H1 (cell line): ENCODE measurements at regions not wholly inside any gene's neighbourhood (a gene's known extent, or its start where the extent isn't known, plus 50 kb on each side); places are given as distances from the start of the nearest gene placed in this dataset.

Experiments used
- CTCF ChIA-PET: fragments of 300-600 bp; sonication (Branson Sonifier 250); formaldehyde crosslinking; loops from one replicate; lab custom pipeline; 2021; ENCODE audit not compliant: partially characterized antibody; lab: Charles Lee
- POLR2A ChIA-PET: fragments of 300-600 bp; sonication (Branson Sonifier 250); formaldehyde crosslinking; loops from one replicate; lab custom pipeline; 2021; ENCODE audit warnings: inconsistent platforms; ENCODE audit not compliant: partially characterized antibody; lab: Charles Lee
- DNase-seq, 2 experiments: peaks; one replicate each; pipeline versions ENCODE4 v3.0.0 to v3.0.0-alpha.2; 2010 to 2022; ENCODE audit warnings: low spot score in 2 of 2, low read depth in 1 of 2, mixed read lengths in 1 of 2
- FAIRE-seq: peaks from 2 replicates; lab custom pipeline; 2011; peaks lifted over from hg19 to GRCh38; lab: Jason Lieb, UNC
- H2AFZ ChIP-seq: 2 replicates; pipeline ENCODE4 v1.8.1; 2012; ENCODE audit warnings: low read length, inconsistent platforms
- H2AK5ac ChIP-seq: 2 replicates; pipeline ENCODE4 v1.6.1; 2013; ENCODE audit warnings: low read depth, low read length
- H2BK120ac ChIP-seq: replicated peaks from 2 replicates; pipeline ENCODE3; 2013; ENCODE audit warnings: low read depth, low read length, inconsistent platforms
- H2BK12ac ChIP-seq: 2 replicates; pipeline ENCODE4 v1.6.1; 2013; ENCODE audit warnings: low read depth, low read length
- H2BK15ac ChIP-seq: 2 replicates; pipeline ENCODE4 v1.6.1; 2013; ENCODE audit warnings: low read length
- H2BK20ac ChIP-seq: 2 replicates; pipeline ENCODE4 v1.6.1; 2013; ENCODE audit warnings: low read length
- H2BK5ac ChIP-seq: 2 replicates; pipeline ENCODE4 v1.6.1; 2013; ENCODE audit warnings: low read depth, low read length
- H3K14ac ChIP-seq: 2 replicates; pipeline ENCODE4 v1.6.1; 2013; ENCODE audit warnings: inconsistent platforms; ENCODE audit not compliant: insufficient read length
- H3K18ac ChIP-seq: 2 replicates; pipeline ENCODE4 v1.6.1; 2013; ENCODE audit warnings: low read length; ENCODE audit errors: extremely low read depth
- H3K23ac ChIP-seq: 2 replicates; pipeline ENCODE4 v1.6.1; 2013; ENCODE audit warnings: inconsistent platforms; ENCODE audit not compliant: insufficient read length
- H3K23me2 ChIP-seq: 2 replicates; pipeline ENCODE4 v1.6.1; 2013; ENCODE audit warnings: low read depth, low read length
- H3K27ac ChIP-seq: 2 replicates; pipeline ENCODE4 v1.6.1; 2011; ENCODE audit warnings: low read depth, low read length, inconsistent platforms
- H3K27me3 ChIP-seq, 4 experiments: replicated peaks in 1 of 4; 1 replicate in 1 of 4; 2 replicates in 3 of 4; pipeline versions ENCODE4 v1.6.1 to v1.8.1; 2011 to 2013; ENCODE audit warnings: low read length in 3 of 4, mild to moderate bottlenecking in 3 of 4, inconsistent platforms in 2 of 4, mixed read lengths in 2 of 4, moderate library complexity in 1 of 4; ENCODE audit not compliant: control insufficient read depth in 3 of 4, insufficient read depth in 3 of 4; ENCODE audit errors: extremely low read depth in 1 of 4
- H3K36me3 ChIP-seq, 4 experiments: 2 replicates each; pipeline versions ENCODE4 v1.6.1 to v1.8.1; 2011 to 2013; ENCODE audit warnings: mild to moderate bottlenecking in 4 of 4, low read length in 3 of 4, moderate library complexity in 2 of 4, control low read depth in 1 of 4, inconsistent platforms in 1 of 4; ENCODE audit not compliant: insufficient read depth in 4 of 4, control insufficient read depth in 2 of 4
- H3K4ac ChIP-seq: replicated peaks from 2 replicates; pipeline ENCODE3; 2013; ENCODE audit warnings: low read length, low read depth, mixed read lengths, inconsistent platforms; ENCODE audit not compliant: insufficient read length
- H3K4me1 ChIP-seq, 4 experiments: replicated peaks in 1 of 4; 1 replicate in 1 of 4; 2 replicates in 3 of 4; pipeline versions ENCODE4 v1.6.1 to v1.8.1; 2011 to 2013; ENCODE audit warnings: low read length in 3 of 4, inconsistent platforms in 2 of 4, mixed read lengths in 1 of 4; ENCODE audit not compliant: insufficient read depth in 4 of 4, control insufficient read depth in 3 of 4
- H3K4me2 ChIP-seq, 2 experiments: 2 replicates each; pipeline versions ENCODE4 v1.6.1 to v1.8.1; 2011 to 2013; ENCODE audit warnings: low read depth in 2 of 2, low read length in 2 of 2, control low read depth in 1 of 2, inconsistent platforms in 1 of 2, mild to moderate bottlenecking in 1 of 2; ENCODE audit not compliant: insufficient read depth in 1 of 2
- H3K4me3 ChIP-seq, 4 experiments: fragments of 200-600, 300-600 bp in 1 of 4; sonication (generic), shearing (Covaris generic), sonication (Bioruptor Twin) in 1 of 4; 2 replicates each; pipeline versions ENCODE4 v1.5.1 to v1.8.1; 2011 to 2016; ENCODE audit warnings: low read length in 4 of 4, low read depth in 3 of 4, control low read depth in 2 of 4, inconsistent platforms in 2 of 4, mild to moderate bottlenecking in 2 of 4, mixed read lengths in 1 of 4, moderate library complexity in 1 of 4; ENCODE audit not compliant: insufficient read depth in 2 of 4; ENCODE audit errors: extremely low read depth in 1 of 4
- H3K56ac ChIP-seq: replicated peaks from 2 replicates; pipeline ENCODE3; 2013; ENCODE audit warnings: low read depth, mild to moderate bottlenecking, mixed read lengths, low read length, inconsistent platforms; ENCODE audit not compliant: insufficient read length
- H3K79me1 ChIP-seq: 2 replicates; pipeline ENCODE4 v1.6.1; 2013; ENCODE audit warnings: low read depth, low read length, control low read depth
- H3K79me2 ChIP-seq, 2 experiments: 2 replicates each; pipeline versions ENCODE4 v1.6.1 to v1.8.1; 2012 to 2013; ENCODE audit warnings: low read length in 2 of 2, mild to moderate bottlenecking in 2 of 2, inconsistent platforms in 1 of 2; ENCODE audit not compliant: insufficient read depth in 2 of 2, control insufficient read depth in 1 of 2
- H3K9ac ChIP-seq, 4 experiments: replicated peaks in 1 of 4; 1 replicate in 1 of 4; 2 replicates in 3 of 4; pipeline versions ENCODE4 v1.6.1 to v1.8.1; 2011 to 2013; ENCODE audit warnings: low read depth in 3 of 4, low read length in 3 of 4, control low read depth in 2 of 4, mild to moderate bottlenecking in 2 of 4, moderate library complexity in 2 of 4, inconsistent platforms in 1 of 4; ENCODE audit errors: extremely low read depth in 1 of 4
- H3K9me3 ChIP-seq, 2 experiments: 2 replicates each; pipeline versions ENCODE4 v1.6.1 to v1.8.1; 2012 to 2013; ENCODE audit warnings: mild to moderate bottlenecking in 2 of 2, moderate library complexity in 2 of 2, control low read depth in 1 of 2, inconsistent platforms in 1 of 2, low read depth in 1 of 2, low read length in 1 of 2, mixed read lengths in 1 of 2; ENCODE audit not compliant: insufficient read depth in 2 of 2
- H4K20me1 ChIP-seq, 2 experiments: replicated peaks in 1 of 2; 2 replicates each; pipeline versions ENCODE3 to v1.8.1; 2011 to 2013; ENCODE audit warnings: inconsistent platforms in 2 of 2, low read length in 2 of 2, mild to moderate bottlenecking in 1 of 2; ENCODE audit not compliant: insufficient read depth in 2 of 2, control insufficient read depth in 1 of 2
- H4K5ac ChIP-seq: 2 replicates; pipeline ENCODE4 v1.6.1; 2013; ENCODE audit warnings: low read length, low read depth, mixed read lengths, inconsistent platforms; ENCODE audit not compliant: insufficient read length
- H4K8ac ChIP-seq: 2 replicates; pipeline ENCODE4 v1.8.0; 2013; ENCODE audit warnings: mild to moderate bottlenecking, moderate library complexity, low read length, inconsistent platforms; ENCODE audit not compliant: insufficient read depth; ENCODE audit errors: extremely low read depth
- H4K91ac ChIP-seq: replicated peaks from 2 replicates; pipeline ENCODE3; 2013; ENCODE audit warnings: low read length, mixed read lengths, inconsistent platforms; ENCODE audit not compliant: insufficient read length
- EGR1 ChIP-seq: IDR thresholded peaks from 2 replicates; pipeline ENCODE4 v1.6.1; 2011; ENCODE audit warnings: low read depth, low read length, borderline replicate concordance
- PHF8 ChIP-seq: fragments of 200-600 bp; sonication (generic); conservative IDR thresholded peaks from 2 replicates; pipeline ENCODE4 v1.7.1; 2012; ENCODE audit warnings: low read depth, mild to moderate bottlenecking, inconsistent platforms, low read length, moderate library complexity
- RAD21 ChIP-seq, 2 experiments: IDR thresholded peaks in 1 of 2; conservative IDR thresholded peaks in 1 of 2; 2 replicates each; pipeline ENCODE4 v1.6.1; 2011; ENCODE audit warnings: low read depth in 2 of 2, low read length in 2 of 2, improper control_type of control experiment in 1 of 2, inconsistent platforms in 1 of 2, mild to moderate bottlenecking in 1 of 2, moderate library complexity in 1 of 2
- RNF2 ChIP-seq: fragments of 200-900, 300-1000 bp; sonication (generic); IDR thresholded peaks from 2 replicates; pipeline ENCODE4 v1.7.1; 2016; ENCODE audit warnings: borderline replicate concordance, low read depth, mild to moderate bottlenecking, antibody characterized with exemption, low read length; ENCODE audit not compliant: poor library complexity, severe bottlenecking; ENCODE audit errors: missing control alignments
- TBP ChIP-seq: IDR thresholded peaks from 2 replicates; pipeline ENCODE4 v1.6.1; 2011; ENCODE audit warnings: low read depth, low read length, improper control_type of control experiment
- WGBS, 2 experiments: shearing (Covaris generic) in 1 of 2; methylation state at CpG; one replicate each; pipeline versions ENCODE4 v1.1.6 to v1.1.7; 2013 to 2015; ENCODE audit warnings: low lambda C conversion rate in 2 of 2, mixed read lengths in 2 of 2, inconsistent platforms in 1 of 2, low coverage in 1 of 2, missing lambda C conversion rate in 1 of 2; ENCODE audit not compliant: insufficient replicate concordance in 2 of 2, insufficient coverage in 1 of 2, insufficient read length in 1 of 2; ENCODE audit errors: extremely low coverage in 1 of 2, missing lambda C conversion rate in 1 of 2; 5-methylcytosine and 5-hydroxymethylcytosine counted together

GRCh38 chrX:30153881-30154260 is 61.5 kb upstream of the MAGEB2 start:
- H2BK12ac ChIP-seq = no peak overlapping the region
- H3K79me2 ChIP-seq = no peaks in the 10 kb centered on the region
- H3K23ac ChIP-seq = no peak overlapping the region
- H4K91ac ChIP-seq = no peak overlapping the region
- no peaks in the 10 kb centered on the region for H3K36me3 ChIP-seq
- no peak overlapping the region for H3K4ac ChIP-seq
- FAIRE-seq (no peak), DNase-seq (no peak)
- no peak overlapping the region for H2BK20ac ChIP-seq
- POLR2A ChIA-PET = no interaction called here
- H2BK120ac ChIP-seq = no peak overlapping the region
- H2BK5ac ChIP-seq = no peak overlapping the region
- no peaks in the 10 kb centered on the region for H3K79me1 ChIP-seq
- CTCF ChIA-PET = no interaction called here
- no peak overlapping the region for H3K9ac ChIP-seq
- no peaks in the 10 kb centered on the region for H3K27me3 ChIP-seq
- H3K56ac ChIP-seq = no peak overlapping the region
- no peak overlapping the region; the same call in 1 of the 2 replicates for H3K18ac ChIP-seq
- WGBS, 2 experiments = 71% methylated on average over 4 of the region's 4 CpGs; no CpG with 5 or more reads in 1 of the 2 experiments
- no peaks in the 10 kb centered on the region; a peak in 1 of 4 replicates for H3K9me3 ChIP-seq
- no peak for TF ChIP-seq TBP
- TF ChIP-seq RNF2 = no peak
- no peak for TF ChIP-seq EGR1
- no peak for TF ChIP-seq RAD21 (IDR thresholded peaks at IDR 0.05 in 1 of 2, conservative IDR thresholded peaks at IDR 0.05 in 1 of 2; ENCODE audit: low read depth in 2 of 2, low read length in 2 of 2)
- TF ChIP-seq PHF8 = no peak
- H2BK15ac ChIP-seq = no peak overlapping the region
- H2AFZ ChIP-seq = no peak overlapping the region
- H3K23me2 ChIP-seq = no peaks in the 10 kb centered on the region
- no peak overlapping the region for H4K5ac ChIP-seq
- H2AK5ac ChIP-seq = no peak overlapping the region
- no peak overlapping the region; a peak in 1 of 4 replicates for H3K4me2 ChIP-seq
- no peak overlapping the region for H3K14ac ChIP-seq
- H4K8ac ChIP-seq = no peak overlapping the region
- H3K4me3 ChIP-seq = no peak overlapping the region
- peaks cover 0 to 6% (median 0%) of the 10 kb centered on the region in 4 experiments; a peak in 1 of 7 replicates for H3K4me1 ChIP-seq
- H4K20me1 ChIP-seq = no peaks in the 10 kb centered on the region
- H3K27ac ChIP-seq = no peak overlapping the region
